ENCODE measurements at regions not wholly inside any gene's neighbourhood (a gene's known extent, or its start where the extent isn't known, plus 50 kb on each side); places are given as distances from the start of the nearest gene placed in this dataset.

- WGBS, 2 donors: 75 to 85% methylated on average over 5 of the region's 5 CpGs
Observed at GRCh38 chr4:124530464-124531077, 182.0 kb downstream of the ANKRD50 start.

GRCh38 chr4:124534131-124534530 lies 178.4 kb downstream of the ANKRD50 start:
- intact Hi-C loops (cut with DNase I): no loop called here

More at GRCh38 chr4:124530464-124531077, 182.0 kb downstream of the ANKRD50 start:
- no peak for TF ChIP-seq CTCF (IDR thresholded peaks at IDR 0.05)
- TF ChIP-seq POLR2A (IDR thresholded peaks at IDR 0.05): no peak
- H3K4me1 ChIP-seq: no peaks in the 10 kb centered on the region
- intact Hi-C loops (cut with DNase I): no loop called here
- H3K27ac ChIP-seq: no peak overlapping the region
- no peak for DNase-seq
- H3K9me3 ChIP-seq: no peaks in the 10 kb centered on the region
- no peak overlapping the region for H3K4me3 ChIP-seq
- H3K36me3 ChIP-seq: no peaks in the 10 kb centered on the region
- no peaks in the 10 kb centered on the region for H3K27me3 ChIP-seq

GRCh38 chr4:124535003-124535402 lies 177.5 kb downstream of the ANKRD50 start:
- no peak overlapping the region for H3K27ac ChIP-seq
- DNase-seq: no peak
- no peak for TF ChIP-seq CTCF (IDR thresholded peaks at IDR 0.05)
- no peak for TF ChIP-seq POLR2A (IDR thresholded peaks at IDR 0.05)
- no peak overlapping the region for H3K4me3 ChIP-seq
- no peaks in the 10 kb centered on the region for H3K9me3 ChIP-seq
- intact Hi-C loops (cut with DNase I): no loop called here
- no peaks in the 10 kb centered on the region for H3K4me1 ChIP-seq
- H3K36me3 ChIP-seq: no peaks in the 10 kb centered on the region
- H3K27me3 ChIP-seq: no peaks in the 10 kb centered on the region
- WGBS, 2 donors: 82 to 87% methylated on average over 1 of the region's 1 CpG

More at GRCh38 chr4:124534131-124534530, 178.4 kb downstream of the ANKRD50 start:
- H3K4me1 ChIP-seq: no peaks in the 10 kb centered on the region
- no peaks in the 10 kb centered on the region for H3K36me3 ChIP-seq
- TF ChIP-seq POLR2A (IDR thresholded peaks at IDR 0.05): no peak
- TF ChIP-seq CTCF (IDR thresholded peaks at IDR 0.05): no peak
- H3K27me3 ChIP-seq: no peaks in the 10 kb centered on the region
- no peak for DNase-seq
- 100% methylated on average over 2 of the region's 2 CpGs for WGBS, 2 donors
- H3K27ac ChIP-seq: no peak overlapping the region
- no peak overlapping the region for H3K4me3 ChIP-seq
- no peaks in the 10 kb centered on the region for H3K9me3 ChIP-seq

GRCh38 chr4:124536946-124537345 lies 175.6 kb downstream of the ANKRD50 start:
- no peak overlapping the region for H3K27ac ChIP-seq
- intact Hi-C loops (cut with DNase I): no loop called here
- 90 to 91% methylated on average over 4 of the region's 4 CpGs for WGBS, 2 donors
- no peaks in the 10 kb centered on the region for H3K9me3 ChIP-seq
- H3K4me3 ChIP-seq: no peak overlapping the region
- no peak for DNase-seq
- H3K27me3 ChIP-seq: no peaks in the 10 kb centered on the region
- no peaks in the 10 kb centered on the region for H3K36me3 ChIP-seq
- no peak for TF ChIP-seq CTCF (IDR thresholded peaks at IDR 0.05)
- TF ChIP-seq POLR2A (IDR thresholded peaks at IDR 0.05): no peak
- no peaks in the 10 kb centered on the region for H3K4me1 ChIP-seq

GRCh38 chr4:124537971-124538370 lies 174.6 kb downstream of the ANKRD50 start:
- Histone ChIP-seq H3K4me3 (no peak overlapping the region), H3K27ac (no peak overlapping the region), H3K4me1 (no peaks in the 10 kb centered on the region), H3K27me3 (no peaks in the 10 kb centered on the region), H3K9me3 (no peaks in the 10 kb centered on the region), H3K36me3 (no peaks in the 10 kb centered on the region)
- TF ChIP-seq CTCF (IDR thresholded peaks at IDR 0.05) (no peak), POLR2A (IDR thresholded peaks at IDR 0.05) (no peak)
- DNase-seq: no peak
- intact Hi-C loops (cut with DNase I): no loop called here

Measured in esophagus squamous epithelium (tissue), 5 donors.